ENCODE measurements at regions not wholly inside any gene's neighbourhood (a gene's known extent, or its start where the extent isn't known, plus 50 kb on each side); places are given as distances from the start of the nearest gene placed in this dataset.

- no peak for TF ChIP-seq CTCF (IDR thresholded peaks at IDR 0.05 in 4 of 5, conservative IDR thresholded peaks at IDR 0.05 in 1 of 5)
- TF ChIP-seq POLR2A (IDR thresholded peaks at IDR 0.05): no peak
Observed at GRCh38 chr1:29991815-29992214, 731.6 kb downstream of the MATN1 start.

All from gastrocnemius medialis (tissue), 4 donors.